AG04450 (cell line): ENCODE measurements at regions not wholly inside any gene's neighbourhood (a gene's known extent, or its start where the extent isn't known, plus 50 kb on each side); places are given as distances from the start of the nearest gene placed in this dataset.

Experiments used
- CTCF ChIA-PET: fragments of 300-600, 350-600 bp; formaldehyde crosslinking; extraction: SDS; loops from one replicate; lab custom pipeline; 2022; ENCODE audit warnings: antibody characterized with exemption, inconsistent platforms; lab: Charles Lee
- POLR2A ChIA-PET: fragments of 350-600 bp; formaldehyde crosslinking; extraction: SDS; loops from one replicate; lab custom pipeline; 2021; ENCODE audit warnings: antibody characterized with exemption, inconsistent platforms; lab: Yijun Ruan, JAX
- DNase-seq: peaks from one replicate; pipeline ENCODE4 v3.0.0-alpha.2; 2011; ENCODE audit warnings: low read depth, low spot score
- H3K27ac ChIP-seq: one replicate; pipeline ENCODE4 v1.5.1; 2012; ENCODE audit warnings: low read depth, low read length, control low read depth
- H3K27me3 ChIP-seq: one replicate; pipeline ENCODE4 v1.6.0; 2012; ENCODE audit warnings: low read length; ENCODE audit not compliant: control insufficient read depth, insufficient read depth
- H3K4me3 ChIP-seq: 2 replicates; pipeline ENCODE4 v1.5.1; 2011; ENCODE audit warnings: mild to moderate bottlenecking, low read depth, low read length, control low read depth
- H3K9me3 ChIP-seq: 2 replicates; pipeline ENCODE4 v1.5.1; 2012; ENCODE audit warnings: low read length; ENCODE audit not compliant: control insufficient read depth, insufficient read depth
- CTCF ChIP-seq: IDR thresholded peaks from 2 replicates; pipeline ENCODE4 v1.5.1; 2011; ENCODE audit warnings: low read depth, low read length, control low read depth, inconsistent platforms

GRCh38 chr7:52726986-52727385 lies 308.4 kb upstream of the POM121L12 start:
- CTCF ChIA-PET: no interaction called here
- no peak for TF ChIP-seq CTCF

GRCh38 chr7:52726493-52726892 lies 308.9 kb upstream of the POM121L12 start:
- Histone ChIP-seq H3K27ac (no peak overlapping the region), H3K9me3 (peaks cover 10% of the 10 kb centered on the region), H3K27me3 (no peaks in the 10 kb centered on the region), H3K4me3 (no peak overlapping the region)
- no peak for TF ChIP-seq CTCF
- DNase-seq: no peak
- ChIA-PET CTCF (no interaction called here), POLR2A (no interaction called here)

More at GRCh38 chr7:52726986-52727385, 308.4 kb upstream of the POM121L12 start:
- DNase-seq: no peak
- H3K4me3 ChIP-seq: no peak overlapping the region
- POLR2A ChIA-PET: no interaction called here
- no peak overlapping the region for H3K27ac ChIP-seq
- H3K9me3 ChIP-seq: peaks cover 11% of the 10 kb centered on the region; the same call in 1 of the 2 replicates
- H3K27me3 ChIP-seq: no peaks in the 10 kb centered on the region

GRCh38 chr7:52723606-52724005 lies 311.8 kb upstream of the POM121L12 start:
- Histone ChIP-seq H3K27me3 (no peaks in the 10 kb centered on the region), H3K27ac (no peak overlapping the region), H3K4me3 (no peak overlapping the region), H3K9me3 (peaks cover 7% of the 10 kb centered on the region)
- TF ChIP-seq CTCF: no peak
- POLR2A ChIA-PET: no interaction called here
- CTCF ChIA-PET: no interaction called here
- no peak for DNase-seq

GRCh38 chr7:52720856-52721255 lies 314.6 kb upstream of the POM121L12 start:
- H3K4me3 ChIP-seq: no peak overlapping the region
- H3K27me3 ChIP-seq: no peaks in the 10 kb centered on the region
- H3K9me3 ChIP-seq: peaks cover 5% of the 10 kb centered on the region
- POLR2A ChIA-PET: no interaction called here
- TF ChIP-seq CTCF: no peak
- no peak for DNase-seq
- no peak overlapping the region for H3K27ac ChIP-seq
- CTCF ChIA-PET: no interaction called here

GRCh38 chr7:52719677-52720076 lies 315.8 kb upstream of the POM121L12 start:
- DNase-seq: no peak
- Histone ChIP-seq H3K4me3 (no peak overlapping the region), H3K27ac (no peak overlapping the region), H3K27me3 (no peaks in the 10 kb centered on the region), H3K9me3 (peaks cover 8% of the 10 kb centered on the region)
- ChIA-PET POLR2A (no interaction called here), CTCF (no interaction called here)
- TF ChIP-seq CTCF: no peak
